ENCODE measurements at regions not wholly inside any gene's neighbourhood (a gene's known extent, or its start where the extent isn't known, plus 50 kb on each side); places are given as distances from the start of the nearest gene placed in this dataset.

GRCh38 chr12:22938323-22938722, 313.4 kb downstream of the ETNK1 start:
- Mint-ChIP-seq H3K27me3 (ENCODE audit: insufficient read depth, low read depth, poor library complexity) (no peaks in the 10 kb centered on the region), H3K36me3 (ENCODE audit: low read depth) (peaks cover 4% of the 10 kb centered on the region; the same call in 1 of the 3 replicates), H3K27ac (no peak overlapping the region), H3K9me3 (peaks cover 9% of the 10 kb centered on the region; the same call in 2 of the 3 replicates), H3K4me3 (no peak overlapping the region), H3K4me1 (peaks cover 8% of the 10 kb centered on the region; the same call in 2 of the 3 replicates)
- no peak overlapping the region for H3K27ac ChIP-seq (ENCODE audit: low read depth)
- H3K4me1 ChIP-seq (ENCODE audit: insufficient read depth): no peaks in the 10 kb centered on the region
- H3K36me3 ChIP-seq (ENCODE audit: insufficient read depth): no peaks in the 10 kb centered on the region
- H3K79me2 ChIP-seq (replicated peaks; ENCODE audit: insufficient read depth): no peaks in the 10 kb centered on the region
- H3K27me3 ChIP-seq (ENCODE audit: insufficient read depth): no peaks in the 10 kb centered on the region
- DNase-seq (ENCODE audit: low spot score) (no peak), ATAC-seq (no peak)
- H4K20me1 ChIP-seq (replicated peaks; ENCODE audit: insufficient read depth): no peaks in the 10 kb centered on the region
- H3K9me2 ChIP-seq (ENCODE audit: insufficient read depth): peaks cover 20% of the 10 kb centered on the region
- no peak overlapping the region for H2AFZ ChIP-seq
- no peak for TF ChIP-seq ZNF114 (CRISPR knock-in tag; IDR thresholded peaks at IDR 0.05)
- TF ChIP-seq STAT1 (IDR thresholded peaks at IDR 0.05; ENCODE audit: unreplicated experiment): no peak
- TF ChIP-seq CTCF (conservative IDR thresholded peaks at IDR 0.05; ENCODE audit: low read depth in 2 of 2): no peak
- no peak for TF ChIP-seq EZH2phosphoT487 (IDR thresholded peaks at IDR 0.05; ENCODE audit: unreplicated experiment)
- no peak for TF ChIP-seq REST (IDR thresholded peaks at IDR 0.05; ENCODE audit: unreplicated experiment)
- no peak overlapping the region for H3K4me2 ChIP-seq
- no peak overlapping the region for H3K4me3 ChIP-seq
- H3F3A ChIP-seq (replicated peaks; ENCODE audit: low read depth): no peaks in the 10 kb centered on the region

- no peaks in the 10 kb centered on the region for H3K27me3 ChIP-seq (ENCODE audit: insufficient read depth)
- H3K36me3 Mint-ChIP-seq (ENCODE audit: low read depth): peaks cover 16% of the 10 kb centered on the region; the same call in 2 of the 3 replicates
- H3K4me2 ChIP-seq: no peak overlapping the region
- H3K4me3 Mint-ChIP-seq: no peak overlapping the region
- ATAC-seq (no peak), DNase-seq (ENCODE audit: low spot score) (no peak)
- H3K4me3 ChIP-seq: no peak overlapping the region
- H3K27ac Mint-ChIP-seq: no peak overlapping the region
- H3K27me3 Mint-ChIP-seq (ENCODE audit: insufficient read depth, low read depth, poor library complexity): no peaks in the 10 kb centered on the region
- peaks cover 3% of the 10 kb centered on the region for H3K4me1 ChIP-seq (ENCODE audit: insufficient read depth)
- H3K4me1 Mint-ChIP-seq: no peaks in the 10 kb centered on the region; the same call in 2 of the 3 replicates
- H3K36me3 ChIP-seq (ENCODE audit: insufficient read depth): no peaks in the 10 kb centered on the region
- H3K9me2 ChIP-seq (ENCODE audit: insufficient read depth): 0 out of 2 replicates have a peak, but pooled peaks cover 11% of the 10 kb centered on the region
- H3K79me2 ChIP-seq (replicated peaks; ENCODE audit: insufficient read depth): no peaks in the 10 kb centered on the region
- H2AFZ ChIP-seq: no peak overlapping the region
- H4K20me1 ChIP-seq (replicated peaks; ENCODE audit: insufficient read depth): no peaks in the 10 kb centered on the region
- H3K27ac ChIP-seq (ENCODE audit: low read depth): no peak overlapping the region
- no peaks in the 10 kb centered on the region for H3F3A ChIP-seq (replicated peaks; ENCODE audit: low read depth)
- peaks cover 27% of the 10 kb centered on the region for H3K9me3 Mint-ChIP-seq
- TF ChIP-seq ZNF331 (CRISPR knock-in tag; IDR thresholded peaks at IDR 0.05; ENCODE audit: low read depth): no peak
- TF ChIP-seq EZH2 (IDR thresholded peaks at IDR 0.05; ENCODE audit: low read depth, unreplicated experiment): no peak
- TF ChIP-seq ZNF462 (CRISPR knock-in tag; IDR thresholded peaks at IDR 0.05): no peak
- no peak for TF ChIP-seq STAT1 (IDR thresholded peaks at IDR 0.05; ENCODE audit: unreplicated experiment)
- no peak for TF ChIP-seq POLR2AphosphoS5 (IDR thresholded peaks at IDR 0.05; ENCODE audit: low read depth)
- TF ChIP-seq NANOG (IDR thresholded peaks at IDR 0.05; ENCODE audit: borderline replicate concordance): no peak
- no peak for TF ChIP-seq EZH2phosphoT487 (IDR thresholded peaks at IDR 0.05; ENCODE audit: unreplicated experiment)
Observed at GRCh38 chr12:22951206-22951605, 326.2 kb downstream of the ETNK1 start.

Measured in GM23338 (cell line).